ENCODE measurements at regions not wholly inside any gene's neighbourhood (a gene's known extent, or its start where the extent isn't known, plus 50 kb on each side); places are given as distances from the start of the nearest gene placed in this dataset.

DNA sequence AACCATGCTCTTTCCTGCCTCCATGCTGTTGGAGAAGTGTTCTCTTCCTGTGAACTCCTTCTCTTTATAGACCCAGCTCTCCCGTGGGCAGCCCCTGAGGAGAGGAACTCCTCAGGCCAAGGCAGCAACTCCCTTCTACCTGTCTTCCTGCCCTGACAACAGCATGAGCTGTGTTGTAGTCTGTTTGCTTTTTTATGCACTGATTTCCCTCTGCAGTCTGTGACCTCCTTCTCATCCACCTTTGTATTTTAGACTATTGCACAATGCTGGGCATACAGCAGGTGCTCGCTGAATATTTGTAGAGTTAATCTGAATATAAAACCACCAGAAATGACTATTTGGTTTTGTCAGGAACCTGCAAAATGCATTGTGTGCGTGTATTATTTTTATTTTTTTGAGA, 152.2 kb upstream of the CHD6 start:
- TF ChIP-seq, protein P1, sequence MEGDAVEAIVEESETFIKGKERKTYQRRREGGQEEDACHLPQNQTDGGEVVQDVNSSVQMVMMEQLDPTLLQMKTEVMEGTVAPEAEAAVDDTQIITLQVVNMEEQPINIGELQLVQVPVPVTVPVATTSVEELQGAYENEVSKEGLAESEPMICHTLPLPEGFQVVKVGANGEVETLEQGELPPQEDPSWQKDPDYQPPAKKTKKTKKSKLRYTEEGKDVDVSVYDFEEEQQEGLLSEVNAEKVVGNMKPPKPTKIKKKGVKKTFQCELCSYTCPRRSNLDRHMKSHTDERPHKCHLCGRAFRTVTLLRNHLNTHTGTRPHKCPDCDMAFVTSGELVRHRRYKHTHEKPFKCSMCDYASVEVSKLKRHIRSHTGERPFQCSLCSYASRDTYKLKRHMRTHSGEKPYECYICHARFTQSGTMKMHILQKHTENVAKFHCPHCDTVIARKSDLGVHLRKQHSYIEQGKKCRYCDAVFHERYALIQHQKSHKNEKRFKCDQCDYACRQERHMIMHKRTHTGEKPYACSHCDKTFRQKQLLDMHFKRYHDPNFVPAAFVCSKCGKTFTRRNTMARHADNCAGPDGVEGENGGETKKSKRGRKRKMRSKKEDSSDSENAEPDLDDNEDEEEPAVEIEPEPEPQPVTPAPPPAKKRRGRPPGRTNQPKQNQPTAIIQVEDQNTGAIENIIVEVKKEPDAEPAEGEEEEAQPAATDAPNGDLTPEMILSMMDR (IDR thresholded peaks at IDR 0.05; ENCODE audit: low read length, missing control alignments), result no peak
- DNase-seq (ENCODE audit: low read depth), result no peak
- H3K4me3 ChIP-seq (replicated peaks; ENCODE audit: low read depth, low read length), result no peak overlapping the region

DNA sequence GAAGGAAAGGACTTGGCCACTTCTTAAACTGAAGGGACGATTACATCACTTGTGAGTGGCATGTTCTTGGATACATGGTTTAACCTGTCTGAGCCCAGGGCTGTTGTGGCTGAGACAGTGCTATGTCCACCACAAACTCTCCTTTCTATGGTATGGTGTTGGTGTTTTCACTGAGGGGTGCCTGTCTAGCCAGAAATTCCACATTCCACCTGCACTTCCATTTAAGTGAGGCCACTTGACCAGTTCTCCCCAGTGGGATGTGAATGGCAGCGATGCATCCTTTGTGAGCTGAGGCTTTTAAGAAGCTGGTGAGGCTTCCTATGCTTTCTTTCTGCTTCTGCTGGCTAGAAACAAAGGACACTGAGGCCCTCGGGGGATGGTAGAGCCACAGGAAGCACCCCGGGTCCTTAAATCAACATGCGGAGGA, 151.4 kb upstream of the CHD6 start:
- TF ChIP-seq, protein P1 (IDR thresholded peaks at IDR 0.05; ENCODE audit: low read length, missing control alignments), result no peak
- DNase-seq (ENCODE audit: low read depth), result no peak
- H3K4me3 ChIP-seq (replicated peaks; ENCODE audit: low read depth, low read length), result no peak overlapping the region

DNA sequence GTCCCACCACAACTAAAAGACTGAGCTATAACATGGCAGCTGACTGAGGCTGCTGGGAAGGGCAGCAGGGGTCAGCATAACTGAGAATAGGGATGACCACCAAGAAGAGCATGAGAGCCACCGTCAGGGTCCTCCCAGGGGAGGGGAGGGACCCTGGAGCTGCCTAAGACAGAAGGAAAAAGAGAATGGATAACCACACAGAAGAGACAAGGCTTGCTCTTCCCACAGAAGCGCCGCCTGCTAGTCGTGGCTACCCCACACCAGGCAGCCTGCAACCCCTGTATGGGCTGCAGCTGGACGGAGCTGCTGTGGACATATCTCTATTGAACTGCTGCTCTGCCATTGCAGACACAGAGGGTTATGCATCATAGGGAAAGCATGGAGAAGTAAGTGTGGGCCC, 132.0 kb upstream of the CHD6 start:
- no peak overlapping the region for H3K4me3 ChIP-seq (replicated peaks; ENCODE audit: low read depth, low read length)
- TF ChIP-seq, protein P1 (IDR thresholded peaks at IDR 0.05; ENCODE audit: low read length, missing control alignments), result no peak
- DNase-seq (ENCODE audit: low read depth), result no peak

DNA sequence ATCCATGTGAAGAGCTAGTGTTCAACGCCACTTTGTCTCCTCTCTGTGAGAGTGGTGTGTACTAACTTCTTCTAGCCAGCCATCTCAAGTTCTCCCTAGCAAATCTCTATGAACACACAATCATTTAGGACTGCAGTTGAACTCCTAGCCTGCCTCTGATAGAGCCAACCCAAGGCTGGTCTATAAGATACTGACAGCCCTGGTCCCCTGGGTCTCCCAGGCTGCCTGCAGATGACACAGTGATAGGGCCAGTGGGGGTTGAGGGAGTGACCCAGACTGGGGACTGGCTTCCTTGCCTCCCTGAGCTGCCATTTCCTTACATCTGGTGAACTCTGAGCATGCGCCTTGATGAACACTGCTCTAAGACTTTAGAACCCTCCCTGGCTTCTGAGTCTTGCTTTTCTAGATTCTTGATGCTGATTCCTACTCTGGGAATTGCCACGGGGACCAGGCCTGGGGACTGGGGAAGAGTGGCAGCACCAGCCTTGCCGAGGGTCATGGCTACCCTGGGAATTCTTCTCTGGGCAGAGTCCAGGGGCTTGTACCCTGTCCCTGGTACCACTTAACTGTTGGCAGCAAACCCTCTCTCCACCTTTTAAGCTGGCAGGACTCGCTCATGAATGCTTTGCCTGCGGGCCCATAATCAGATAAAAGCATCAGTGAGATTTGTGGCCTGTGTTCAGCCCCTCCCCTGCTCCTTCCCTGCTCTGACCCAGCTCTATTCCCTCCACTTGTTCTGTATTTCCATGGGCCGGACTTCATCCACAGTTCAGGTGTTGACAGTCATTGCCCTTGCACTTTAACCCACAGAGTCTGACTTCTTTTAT, 130.8 kb upstream of the CHD6 start:
- TF ChIP-seq, protein P1 (IDR thresholded peaks at IDR 0.05; ENCODE audit: low read length, missing control alignments), result no peak
- H3K4me3 ChIP-seq (replicated peaks; ENCODE audit: low read depth, low read length), result no peak overlapping the region
- DNase-seq (ENCODE audit: low read depth), result no peak

DNA sequence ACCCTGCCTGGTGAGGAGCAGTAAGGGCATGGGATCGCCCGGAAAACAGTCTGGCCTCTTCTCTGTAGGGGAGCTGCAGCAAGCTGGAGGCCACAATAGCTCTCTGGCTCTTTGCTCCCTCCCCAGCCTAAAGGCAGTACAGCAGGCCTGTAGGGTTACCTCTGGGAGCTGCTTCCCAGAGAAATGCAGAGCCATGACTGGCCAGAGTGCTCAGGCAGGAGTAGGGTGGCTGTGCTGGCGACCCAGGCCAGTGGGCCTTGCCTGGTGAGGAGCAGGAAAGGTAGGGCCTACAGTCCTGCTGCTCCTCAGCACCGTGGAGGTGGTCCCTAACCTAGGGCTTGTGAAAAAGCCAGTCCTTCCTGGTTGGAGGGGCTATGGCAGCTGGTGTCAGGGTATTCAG, 129.9 kb upstream of the CHD6 start:
- TF ChIP-seq, protein P1 (IDR thresholded peaks at IDR 0.05; ENCODE audit: low read length, missing control alignments), result no peak

DNA sequence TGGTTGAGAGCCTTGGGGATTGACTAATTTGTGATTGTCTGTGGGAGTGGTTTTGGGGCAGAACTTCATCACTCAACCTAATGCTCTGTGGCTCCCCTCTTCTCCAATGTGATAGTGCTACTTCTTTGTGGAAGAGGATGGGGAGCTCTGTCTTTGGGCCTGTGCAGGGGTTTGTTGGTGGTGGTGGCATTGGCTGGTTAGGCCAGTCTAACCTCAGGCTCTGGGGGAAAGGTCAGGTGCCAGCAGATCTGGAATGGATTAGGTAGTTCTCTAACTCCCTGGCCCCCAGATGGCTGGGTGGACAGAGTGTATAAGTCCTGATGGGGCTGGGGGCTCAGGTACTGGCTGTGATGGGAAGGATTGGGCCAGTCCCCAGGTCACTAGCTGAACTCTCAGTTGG, 129.0 kb upstream of the CHD6 start:
- TF ChIP-seq, protein P1 (IDR thresholded peaks at IDR 0.05; ENCODE audit: low read length, missing control alignments), result no peak
- DNase-seq (ENCODE audit: low read depth), result no peak
- no peak overlapping the region for H3K4me3 ChIP-seq (replicated peaks; ENCODE audit: low read depth, low read length)

More for the DNA sequence above, 129.9 kb upstream of the CHD6 start:
- DNase-seq (ENCODE audit: low read depth), result no peak
- H3K4me3 ChIP-seq (replicated peaks; ENCODE audit: low read depth, low read length), result no peak overlapping the region

DNA sequence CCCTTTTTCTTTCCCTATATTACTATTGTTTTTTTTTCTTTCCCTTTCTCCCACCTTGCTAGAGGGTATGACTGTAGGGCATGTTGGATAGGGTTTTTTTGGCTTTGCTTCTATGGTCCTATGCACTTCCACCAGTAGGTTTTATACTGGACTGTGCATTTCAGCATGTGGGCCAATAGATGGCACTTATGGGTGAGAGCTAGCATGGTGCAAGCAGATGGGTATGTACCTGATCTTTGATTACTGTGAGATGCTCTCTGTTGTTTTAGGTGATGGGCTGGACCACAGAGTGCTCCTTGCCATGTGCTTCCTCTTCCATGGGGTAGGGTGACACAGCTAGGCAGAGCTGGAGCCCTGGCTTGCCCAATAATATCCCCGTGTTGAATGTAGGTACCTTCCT, 128.5 kb upstream of the CHD6 start:
- H3K4me3 ChIP-seq (replicated peaks; ENCODE audit: low read depth, low read length), result no peak overlapping the region
- no peak for DNase-seq (ENCODE audit: low read depth)
- TF ChIP-seq, protein P1 (IDR thresholded peaks at IDR 0.05; ENCODE audit: low read length, missing control alignments), result no peak

All from fibroblast of pulmonary artery (primary cell).